DND-41 (cell line): ENCODE measurements at regions not wholly inside any gene's neighbourhood (a gene's known extent, or its start where the extent isn't known, plus 50 kb on each side); places are given as distances from the start of the nearest gene placed in this dataset.

ENCODE experiments used
- EZH2 ChIP-seq: IDR thresholded peaks from 3 replicates; pipeline ENCODE4 v1.6.1; 2012; ENCODE audit warnings: borderline replicate concordance, low read depth, mild to moderate bottlenecking, moderate library complexity, low read length, inconsistent platforms; ENCODE audit not compliant: severe bottlenecking
- TF ChIP-seq, protein P1 (sequence below): IDR thresholded peaks from 2 replicates; pipeline ENCODE4 v1.5.1; 2012; ENCODE audit warnings: borderline replicate concordance, low read length, moderate library complexity, mild to moderate bottlenecking; ENCODE audit not compliant: poor library complexity, severe bottlenecking; ENCODE audit errors: extremely low read depth

DNA sequence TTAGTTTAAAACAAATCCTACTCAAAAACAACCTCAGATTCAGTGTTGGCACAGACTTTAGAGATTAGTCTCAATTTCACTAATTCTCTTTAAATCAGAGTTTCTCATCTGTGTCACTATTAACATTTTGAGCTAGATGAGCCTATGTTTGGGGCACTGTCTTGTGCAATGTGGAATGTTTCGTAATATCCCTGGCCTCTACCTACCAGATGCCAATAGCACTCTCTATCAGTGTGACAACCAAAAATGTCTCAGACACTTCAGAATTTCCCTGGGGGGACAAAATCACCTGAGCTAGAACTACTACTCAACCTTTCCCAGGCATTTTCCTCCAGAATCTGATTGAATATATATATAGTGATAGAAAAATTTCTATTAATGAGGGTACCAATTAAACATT lies 465.2 kb upstream of the RGMB start:
- no peak for TF ChIP-seq EZH2
- TF ChIP-seq, protein P1, sequence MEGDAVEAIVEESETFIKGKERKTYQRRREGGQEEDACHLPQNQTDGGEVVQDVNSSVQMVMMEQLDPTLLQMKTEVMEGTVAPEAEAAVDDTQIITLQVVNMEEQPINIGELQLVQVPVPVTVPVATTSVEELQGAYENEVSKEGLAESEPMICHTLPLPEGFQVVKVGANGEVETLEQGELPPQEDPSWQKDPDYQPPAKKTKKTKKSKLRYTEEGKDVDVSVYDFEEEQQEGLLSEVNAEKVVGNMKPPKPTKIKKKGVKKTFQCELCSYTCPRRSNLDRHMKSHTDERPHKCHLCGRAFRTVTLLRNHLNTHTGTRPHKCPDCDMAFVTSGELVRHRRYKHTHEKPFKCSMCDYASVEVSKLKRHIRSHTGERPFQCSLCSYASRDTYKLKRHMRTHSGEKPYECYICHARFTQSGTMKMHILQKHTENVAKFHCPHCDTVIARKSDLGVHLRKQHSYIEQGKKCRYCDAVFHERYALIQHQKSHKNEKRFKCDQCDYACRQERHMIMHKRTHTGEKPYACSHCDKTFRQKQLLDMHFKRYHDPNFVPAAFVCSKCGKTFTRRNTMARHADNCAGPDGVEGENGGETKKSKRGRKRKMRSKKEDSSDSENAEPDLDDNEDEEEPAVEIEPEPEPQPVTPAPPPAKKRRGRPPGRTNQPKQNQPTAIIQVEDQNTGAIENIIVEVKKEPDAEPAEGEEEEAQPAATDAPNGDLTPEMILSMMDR = no peak
